Stimulated activated CD4-positive, alpha-beta T cell treated with anti-CD3 and anti-CD28 coated beads, Interleukin-2, amount 100 ng/mL, for 4 hours (primary cell): ENCODE measurements at regions not wholly inside any gene's neighbourhood (a gene's known extent, or its start where the extent isn't known, plus 50 kb on each side); places are given as distances from the start of the nearest gene placed in this dataset.
"Not testable (repeated sequence)": the region's sequence is repeated elsewhere in the genome, so short reads cannot be mapped to it uniquely, and the experiment has no call there.

Experiments used
- DNase-seq: peaks from one replicate; pipeline ENCODE4 v3.0.0-alpha.2; 2020; ENCODE audit warnings: low read depth

DNA sequence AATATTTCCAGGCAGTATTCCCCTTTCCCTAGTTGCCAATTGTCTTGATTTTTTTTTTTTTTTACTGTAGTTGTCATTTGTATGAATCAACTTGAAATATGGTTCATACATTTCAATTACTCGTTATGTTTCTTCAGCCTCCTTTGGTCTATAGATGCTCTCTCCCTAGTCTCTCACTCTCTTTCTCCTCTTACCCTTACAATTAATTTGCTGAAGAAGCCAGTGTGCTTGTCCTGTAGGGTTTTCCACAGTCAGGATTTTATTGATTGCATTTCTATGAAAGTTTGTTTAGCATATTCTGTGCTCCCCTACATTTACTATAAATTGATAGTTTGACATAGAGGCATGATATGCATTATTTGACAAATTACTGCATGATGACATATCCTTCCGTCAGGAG, 112.0 kb upstream of the PRKCQ start:
- no peak for DNase-seq

DNA sequence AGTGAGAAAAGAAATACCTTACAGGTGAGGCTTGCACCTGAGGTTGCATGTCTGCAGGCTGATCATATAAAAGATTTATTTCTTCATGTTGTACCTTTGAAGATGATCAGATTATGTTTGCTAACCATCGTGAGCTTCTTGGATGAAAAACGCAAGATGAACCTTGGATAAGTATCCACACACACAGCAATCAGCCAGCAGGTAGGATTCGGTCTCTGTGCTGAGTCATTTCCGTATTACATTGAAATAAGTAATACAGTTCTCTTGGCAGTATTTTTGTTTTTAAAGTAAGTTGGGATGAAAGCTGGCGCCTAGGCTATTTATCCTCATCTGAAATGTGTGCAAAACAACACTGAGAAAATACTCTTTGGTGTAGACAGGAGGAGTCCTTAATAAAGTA, 109.0 kb upstream of the PRKCQ start:
- no peak for DNase-seq

DNA sequence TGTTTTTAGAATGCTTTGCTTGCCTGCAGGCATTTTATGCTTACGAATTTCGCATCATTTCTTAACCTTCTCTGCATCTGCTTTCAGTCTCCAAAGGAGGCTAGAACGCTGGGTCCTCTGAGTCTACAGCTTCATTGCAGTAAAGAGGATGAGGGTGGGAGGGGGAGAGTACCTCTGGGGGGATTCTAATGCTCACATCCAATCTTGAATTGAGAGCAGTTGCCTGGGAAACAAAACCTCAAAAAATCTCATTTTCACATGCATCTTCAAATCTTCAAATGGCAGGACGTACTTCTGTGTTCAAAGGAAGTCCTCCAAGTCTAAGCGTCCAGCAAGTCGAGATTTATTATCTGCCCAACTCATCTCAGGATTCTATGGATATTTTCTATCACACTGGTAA, 100.7 kb upstream of the PRKCQ start:
- DNase-seq = no peak

DNA sequence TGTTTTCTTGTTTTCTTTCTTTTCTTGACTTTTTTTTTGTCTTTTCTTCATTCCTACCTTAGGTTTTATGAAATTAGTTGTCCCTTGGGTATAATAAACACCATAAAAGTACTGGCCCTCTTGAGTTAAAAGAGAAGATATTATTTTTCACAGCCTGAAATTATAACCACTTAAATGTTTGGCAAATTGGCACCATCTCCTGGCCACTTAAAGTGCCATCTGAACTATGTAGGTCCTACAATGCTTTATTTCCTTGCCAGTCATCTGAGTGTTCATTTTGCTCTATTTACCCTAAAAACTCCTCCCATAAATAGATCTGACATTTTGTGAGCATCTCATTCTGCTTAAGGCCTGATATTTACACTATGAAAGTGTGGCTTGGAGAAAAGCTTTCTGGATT, 98.9 kb upstream of the PRKCQ start:
- DNase-seq = no peak

DNA sequence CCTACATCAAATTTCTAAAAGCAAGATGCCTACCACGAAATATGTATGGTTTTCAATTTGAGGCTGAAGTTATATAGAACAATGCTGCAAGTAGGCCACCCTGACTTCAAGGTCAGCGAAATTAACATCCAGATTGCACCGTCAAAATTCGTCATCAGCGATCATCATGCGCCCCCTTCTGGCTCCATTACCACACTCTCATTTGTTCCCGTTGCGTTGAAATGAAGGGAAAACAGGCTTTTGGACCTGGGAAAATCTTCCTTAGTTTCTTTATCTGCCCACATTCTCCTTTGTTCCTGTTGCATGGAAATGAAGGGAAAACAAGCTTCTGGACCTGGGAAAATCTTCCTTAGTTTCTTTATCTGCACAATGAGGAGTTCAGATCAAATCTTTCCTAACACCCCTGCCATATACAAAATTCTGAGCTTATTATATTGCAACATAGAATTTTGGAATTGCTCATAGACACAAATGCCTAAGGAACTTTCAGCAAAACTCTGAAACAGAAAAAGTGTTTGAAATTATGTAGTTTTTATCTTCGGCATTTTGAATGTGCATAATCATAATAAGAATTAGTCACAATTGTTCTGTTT, 98.2 kb upstream of the PRKCQ start:
- DNase-seq = peak; percentile 43

DNA sequence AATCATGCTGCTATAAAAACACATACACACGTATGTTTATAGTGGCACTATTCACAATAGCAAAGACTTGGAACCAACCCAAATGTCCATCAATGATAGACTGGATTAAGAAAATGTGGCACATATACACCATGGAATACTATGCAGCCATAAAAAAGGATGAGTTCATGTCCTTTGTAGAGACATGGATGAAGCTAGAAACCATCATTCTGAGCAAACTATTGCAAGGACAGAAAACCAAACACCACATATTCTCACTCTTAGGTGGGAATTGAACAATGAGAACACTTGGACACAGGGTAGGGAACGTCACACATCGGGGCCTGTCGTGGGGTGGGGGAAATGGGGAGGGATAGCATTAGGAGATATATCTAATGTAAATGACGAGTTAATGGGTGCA, 97.1 kb upstream of the PRKCQ start:
- DNase-seq = not testable (repeated sequence)

DNA sequence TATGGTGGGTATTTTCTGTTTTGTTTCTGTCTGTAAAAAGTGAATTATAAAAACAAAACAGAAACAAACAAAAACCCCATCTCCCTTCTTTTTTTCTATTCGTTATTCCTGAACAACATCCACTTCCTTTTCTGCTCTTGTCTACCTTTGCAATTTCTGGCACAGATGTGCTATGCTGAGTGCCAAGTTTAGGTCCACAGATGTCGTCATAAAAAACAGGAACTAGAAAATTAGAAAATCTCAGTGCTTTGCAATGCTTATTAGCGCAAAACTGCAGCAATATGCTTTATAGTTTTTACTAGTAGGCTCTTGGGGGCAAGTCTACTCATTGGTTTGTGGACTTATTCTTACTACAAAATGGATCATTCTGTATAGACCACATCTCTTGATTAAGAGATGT, 94.2 kb upstream of the PRKCQ start:
- no peak for DNase-seq

DNA sequence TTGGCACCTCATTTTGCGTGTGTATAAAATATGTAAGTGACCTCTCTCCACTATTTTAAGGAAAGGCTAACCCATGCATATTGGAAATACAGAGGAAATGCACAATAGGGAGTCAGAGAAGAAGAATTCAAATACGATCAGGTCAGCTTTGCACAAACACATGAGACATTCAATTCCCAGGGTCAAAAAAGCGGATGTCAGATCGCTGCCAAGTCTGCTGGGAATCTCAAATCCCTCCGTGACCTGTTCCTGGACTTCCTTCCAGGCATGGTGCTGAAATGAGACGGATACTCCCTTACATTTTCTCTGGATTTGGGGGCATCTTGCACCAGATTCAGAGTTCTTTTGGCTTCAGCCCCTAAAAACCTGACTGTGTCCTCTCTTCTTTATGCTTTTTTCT, 91.9 kb upstream of the PRKCQ start:
- DNase-seq = no peak

DNA sequence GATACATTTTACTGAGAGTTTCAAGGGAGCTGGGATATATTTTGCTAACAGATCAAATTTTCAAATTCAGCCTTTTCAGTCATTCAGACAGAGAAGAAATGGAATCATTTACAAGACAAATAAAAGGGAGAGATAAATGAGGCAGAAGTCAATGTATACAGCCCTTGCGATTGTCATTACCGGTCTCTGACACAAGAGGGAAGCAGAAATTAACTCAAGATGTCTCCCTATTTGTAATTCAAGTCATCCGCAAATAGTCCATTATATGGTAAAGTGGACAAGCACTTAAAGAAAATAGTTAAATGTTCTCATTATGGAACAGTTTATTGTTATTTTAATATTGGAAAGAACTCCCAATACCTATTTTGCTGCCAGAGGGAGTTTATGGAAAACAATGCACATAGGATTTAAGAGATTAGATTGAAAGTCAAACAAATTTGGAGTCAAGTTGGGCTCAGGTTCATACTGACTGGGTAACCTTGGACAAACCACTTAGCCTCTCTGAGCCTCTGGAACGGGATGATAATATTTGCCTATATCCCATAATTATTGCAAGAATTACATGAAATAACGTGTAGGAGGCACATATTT, 89.3 kb upstream of the PRKCQ start:
- DNase-seq = no peak

DNA sequence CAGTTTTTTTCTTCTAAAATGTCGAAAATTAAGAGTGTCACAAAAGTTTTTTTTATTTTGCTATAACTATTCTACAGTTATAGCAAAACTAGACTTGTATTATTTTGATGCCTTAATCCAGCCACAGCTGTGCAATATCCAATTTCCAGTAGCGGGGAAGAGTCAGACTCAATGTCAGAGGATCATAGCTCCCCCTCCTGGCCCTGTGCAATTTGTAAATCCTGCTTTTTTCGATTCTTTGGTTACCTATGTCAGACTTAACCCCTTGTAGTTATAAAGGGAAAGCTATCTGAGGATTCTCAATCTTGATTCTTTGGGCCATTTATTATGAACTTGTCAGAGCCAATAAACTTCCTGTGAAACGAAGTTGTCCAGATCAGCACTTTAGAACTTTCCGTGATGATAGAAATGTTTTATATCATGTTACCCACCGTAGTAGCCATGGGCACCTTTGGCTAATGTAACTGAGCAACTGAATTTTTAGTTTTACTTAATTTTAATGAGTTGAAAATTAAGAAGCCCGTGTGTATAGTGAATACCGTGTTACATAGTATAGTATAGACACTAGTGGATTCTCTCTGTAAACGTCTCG, 87.7 kb upstream of the PRKCQ start:
- DNase-seq = peak; percentile 18

DNA sequence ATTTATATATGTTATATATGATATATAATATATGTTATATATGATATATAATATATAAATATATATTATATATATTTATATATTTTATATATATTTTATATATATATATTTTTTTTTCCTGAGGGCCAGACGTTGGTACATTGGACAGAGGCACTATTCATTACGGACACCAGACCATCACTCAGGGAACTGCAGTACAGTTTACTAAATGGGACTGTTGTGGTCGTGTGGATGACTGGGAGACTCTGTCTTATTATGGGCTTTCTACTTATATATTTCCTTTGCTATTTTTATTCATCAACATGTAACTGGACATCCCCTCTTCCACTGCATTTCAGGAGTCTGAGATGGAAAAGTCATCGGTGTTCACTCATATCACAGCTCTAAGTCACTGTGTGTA, 87.1 kb upstream of the PRKCQ start:
- no peak for DNase-seq

DNA sequence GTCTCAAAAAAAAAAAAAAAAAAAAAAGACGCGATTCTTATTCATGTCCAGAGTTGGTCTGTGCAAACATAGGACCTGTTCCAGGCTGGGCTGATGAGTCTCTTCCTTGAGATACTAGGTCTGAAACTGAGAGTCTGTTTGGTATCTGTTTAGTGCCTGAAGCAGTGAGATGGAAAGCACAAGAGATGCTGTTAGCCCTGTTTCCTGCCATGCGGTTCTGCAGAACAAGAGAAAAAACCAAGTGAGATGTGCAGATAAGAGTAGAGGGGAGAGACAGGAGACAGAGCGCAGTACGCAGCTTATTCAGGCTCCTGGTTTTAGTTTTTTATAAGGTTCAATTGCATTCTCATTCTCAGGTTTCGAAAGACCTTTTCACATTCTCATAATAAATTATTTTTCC, 85.8 kb upstream of the PRKCQ start:
- peak; percentile 5 for DNase-seq

DNA sequence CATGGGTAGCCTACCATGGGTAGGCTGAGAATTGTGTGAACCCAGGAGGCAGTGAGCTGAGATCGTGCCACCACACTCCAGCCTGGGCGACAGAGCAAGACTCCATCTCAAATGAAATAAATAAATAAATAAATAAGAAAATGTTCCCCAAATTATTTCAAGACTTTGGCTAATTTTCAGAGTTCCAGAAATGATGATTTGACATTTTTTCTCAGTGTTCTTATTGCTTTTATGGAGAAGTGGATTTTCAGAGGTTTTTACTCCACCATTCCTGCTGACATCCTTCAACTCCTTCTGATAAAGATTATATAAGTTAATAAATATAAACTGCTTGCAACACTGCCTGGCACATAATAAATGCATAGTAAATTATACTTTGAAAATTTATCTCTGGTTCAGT, 80.4 kb upstream of the PRKCQ start:
- no peak for DNase-seq

DNA sequence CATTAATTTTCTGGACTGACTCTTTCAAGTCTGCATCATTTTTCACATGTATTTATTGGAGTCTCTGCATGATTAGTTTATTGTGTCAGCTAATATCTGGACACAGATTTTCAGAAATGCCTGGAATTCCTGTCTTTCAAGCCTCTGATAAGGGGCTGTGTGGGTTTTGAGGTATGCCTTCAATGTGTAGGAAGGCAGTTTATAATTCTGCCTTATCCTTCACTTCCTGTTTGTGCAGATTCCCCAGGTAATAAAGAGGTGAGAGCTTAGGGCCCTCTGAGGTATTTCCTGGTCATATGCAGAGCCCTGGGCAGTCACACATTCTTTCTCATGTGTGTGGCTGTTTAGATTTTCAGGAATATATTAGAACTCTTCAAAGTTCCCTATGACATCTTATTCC, 79.4 kb upstream of the PRKCQ start:
- no peak for DNase-seq

DNA sequence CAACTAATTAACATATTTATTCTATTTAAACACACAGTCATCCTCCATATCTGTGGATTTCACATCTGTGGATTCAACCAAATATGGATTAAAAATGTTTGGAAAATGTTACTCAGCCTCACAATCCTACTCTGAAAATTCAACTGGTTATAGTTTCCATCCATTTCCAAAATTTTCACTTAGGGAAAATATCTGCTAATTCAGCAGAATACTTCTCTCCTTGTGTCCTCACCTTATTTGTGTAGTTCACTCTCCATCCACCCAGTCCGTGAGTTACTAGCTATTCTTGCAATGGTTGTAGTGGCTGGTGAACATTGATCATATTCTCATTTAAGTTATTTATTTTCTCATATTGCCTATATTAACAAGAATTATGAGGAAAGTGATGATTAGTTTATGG, 77.6 kb upstream of the PRKCQ start:
- DNase-seq = no peak

DNA sequence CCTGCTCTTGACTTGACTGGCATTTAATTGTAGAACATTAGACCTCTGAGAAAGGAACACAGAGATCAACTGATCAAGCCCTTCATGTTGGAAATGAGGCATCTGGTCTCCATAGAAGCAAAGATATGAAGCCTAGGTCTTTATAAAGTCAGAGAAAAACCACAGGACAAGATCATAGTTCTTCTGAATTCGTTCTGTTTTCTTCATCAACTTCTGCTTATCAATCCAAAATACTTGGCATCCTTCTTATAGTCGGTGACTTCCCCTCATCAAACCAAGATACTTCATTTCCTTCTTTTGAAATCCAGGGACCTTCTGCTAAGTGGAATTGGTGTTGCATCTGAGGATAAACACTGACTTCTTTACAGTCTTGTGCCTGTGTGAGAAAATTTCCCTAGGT, 77.1 kb upstream of the PRKCQ start:
- DNase-seq = no peak

DNA sequence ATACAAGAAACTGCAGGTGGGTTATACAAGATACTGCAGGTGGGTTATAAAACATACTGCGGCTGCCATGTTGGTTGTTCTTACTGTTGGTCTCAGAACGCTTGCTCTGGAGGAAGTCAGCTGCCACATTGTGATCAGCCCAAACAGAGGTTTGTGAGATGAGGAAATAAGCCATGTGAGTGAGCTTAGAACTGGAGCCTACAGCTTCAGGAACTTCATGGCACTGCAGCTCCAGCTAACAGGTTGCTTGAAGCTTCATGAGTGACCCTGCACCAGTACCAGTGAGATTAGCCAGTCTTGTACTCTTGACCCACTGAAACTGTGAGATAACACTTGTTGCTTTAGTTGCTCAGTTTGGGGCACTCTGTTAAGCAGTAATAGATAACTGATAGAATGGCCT, 74.5 kb upstream of the PRKCQ start:
- no peak for DNase-seq

DNA sequence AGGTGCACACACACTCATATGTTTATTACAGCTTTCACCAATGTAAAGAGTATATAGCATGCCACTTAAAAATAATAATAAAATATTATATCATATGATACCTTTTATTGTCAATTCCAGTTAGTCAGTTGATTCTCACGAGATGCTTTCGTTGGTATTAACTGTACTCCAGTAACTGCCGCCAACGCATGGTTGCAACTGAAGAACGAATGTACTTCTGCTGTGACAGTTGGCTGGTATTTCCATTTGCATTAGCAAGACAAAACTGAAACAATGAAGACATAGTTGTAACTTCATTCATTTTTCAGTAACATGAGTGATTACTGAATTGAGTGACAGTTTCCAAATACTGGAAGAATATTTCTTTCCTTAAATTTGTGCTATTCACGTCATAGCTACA, 70.5 kb upstream of the PRKCQ start:
- no peak for DNase-seq

DNA sequence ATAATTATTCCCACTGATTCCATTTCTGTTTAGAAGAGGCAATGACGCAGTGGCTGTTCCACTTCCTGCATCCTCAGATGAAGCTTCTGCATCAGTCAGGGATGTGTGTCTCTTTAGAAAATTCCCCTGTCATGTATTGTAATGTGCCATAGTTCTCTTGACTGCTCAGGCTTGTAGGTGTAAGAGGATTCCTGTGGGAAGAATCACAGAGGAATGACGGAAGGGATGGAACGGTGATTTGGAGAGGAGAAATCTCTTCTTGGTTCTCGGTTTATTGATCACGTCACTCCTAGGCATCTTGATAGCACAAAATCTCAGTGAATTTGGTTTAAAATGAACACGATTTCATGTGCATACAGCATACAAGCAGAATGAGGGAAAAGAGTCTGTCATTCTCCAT, 69.8 kb upstream of the PRKCQ start:
- DNase-seq = no peak

DNA sequence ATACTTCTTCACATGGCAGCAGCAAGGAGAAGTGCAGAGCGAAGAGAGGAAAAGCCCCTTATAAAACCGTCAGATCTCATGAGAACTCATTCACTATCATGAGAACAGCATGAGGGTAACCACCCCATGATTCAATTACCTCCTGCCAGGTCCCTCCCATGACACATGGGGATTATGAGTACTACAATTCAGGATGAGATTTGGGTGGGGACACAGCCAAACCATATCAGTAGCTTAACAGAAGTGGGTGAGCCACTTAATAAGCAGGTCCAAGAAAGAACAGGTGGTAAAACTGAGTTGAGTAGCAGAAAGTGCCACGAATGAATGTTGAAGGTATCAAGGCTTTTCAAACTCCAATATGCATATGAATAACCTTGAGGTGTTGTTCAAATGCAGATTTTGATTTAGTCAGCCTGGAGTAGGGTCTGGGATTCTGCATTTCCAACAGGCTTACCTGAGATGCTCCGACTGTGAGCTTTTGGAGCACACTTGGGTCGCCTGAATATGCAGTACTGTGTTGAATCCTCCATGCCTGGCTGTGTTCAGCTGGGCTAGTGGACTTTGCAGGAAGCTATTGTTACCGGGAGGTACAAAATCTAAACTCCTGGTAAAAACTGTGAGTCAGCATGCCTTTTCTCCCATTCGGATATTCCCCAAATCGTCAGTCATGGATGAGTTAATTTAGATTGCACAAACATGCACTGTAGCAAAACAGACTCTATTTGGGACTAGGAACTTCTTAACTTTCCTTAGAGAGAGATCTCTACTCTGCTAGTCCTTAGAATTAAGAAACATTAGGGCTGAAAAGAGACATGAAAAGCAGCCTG, 69.0 kb upstream of the PRKCQ start:
- no peak for DNase-seq

DNA sequence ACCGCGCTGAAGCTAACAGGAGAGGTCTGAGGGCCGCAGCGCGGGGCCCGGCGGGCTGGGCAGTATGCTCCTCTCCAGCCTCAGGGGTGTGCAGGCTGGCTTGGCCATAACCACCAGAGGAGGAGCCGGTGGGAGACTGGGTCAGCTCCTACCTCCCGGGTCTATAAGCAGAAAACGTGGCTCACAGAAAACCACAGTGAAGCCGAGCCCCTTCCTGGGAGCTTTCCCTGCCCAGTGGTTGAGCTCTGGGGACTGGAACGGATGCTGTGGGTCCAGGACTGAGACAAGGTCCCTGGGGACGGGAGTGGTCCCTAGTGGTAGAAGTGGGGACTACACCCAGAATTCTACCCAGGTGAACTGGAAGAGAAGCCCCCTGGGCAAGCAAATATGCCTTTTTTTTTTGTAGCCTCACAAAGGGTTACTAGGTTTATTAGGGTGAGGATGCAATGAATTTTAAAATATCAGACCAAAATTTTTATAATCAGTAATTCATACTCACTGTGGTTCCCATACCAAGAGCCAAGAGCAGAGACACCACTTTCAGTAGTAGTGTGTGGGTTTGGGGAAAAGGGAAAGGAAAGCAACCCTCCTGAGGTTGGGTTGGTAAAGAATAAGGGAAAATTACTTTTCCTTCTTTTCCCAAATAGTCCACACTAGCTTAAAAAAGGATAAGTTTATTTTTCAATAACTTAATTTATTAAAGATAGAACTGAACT, 67.9 kb upstream of the PRKCQ start:
- DNase-seq = peak; percentile 54

DNA sequence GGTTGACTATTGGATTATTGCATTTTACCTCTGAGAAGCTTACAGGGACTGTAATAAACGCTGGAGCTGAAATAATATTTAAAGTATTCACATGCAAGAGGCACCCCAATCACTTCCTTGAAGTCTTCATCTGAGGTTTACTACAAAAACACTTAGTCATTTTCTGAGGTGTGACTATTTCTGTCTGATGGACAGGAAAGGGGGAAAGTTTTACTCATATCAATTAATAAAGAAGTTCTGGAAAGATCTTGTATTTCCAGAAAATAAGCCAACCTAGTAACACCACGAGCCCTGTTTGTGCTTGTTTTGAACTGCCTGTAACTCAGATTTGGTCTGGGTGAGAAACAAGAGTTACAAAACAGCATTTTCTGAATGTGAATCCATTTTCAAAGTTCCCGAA, 63.9 kb upstream of the PRKCQ start:
- DNase-seq = no peak

DNA sequence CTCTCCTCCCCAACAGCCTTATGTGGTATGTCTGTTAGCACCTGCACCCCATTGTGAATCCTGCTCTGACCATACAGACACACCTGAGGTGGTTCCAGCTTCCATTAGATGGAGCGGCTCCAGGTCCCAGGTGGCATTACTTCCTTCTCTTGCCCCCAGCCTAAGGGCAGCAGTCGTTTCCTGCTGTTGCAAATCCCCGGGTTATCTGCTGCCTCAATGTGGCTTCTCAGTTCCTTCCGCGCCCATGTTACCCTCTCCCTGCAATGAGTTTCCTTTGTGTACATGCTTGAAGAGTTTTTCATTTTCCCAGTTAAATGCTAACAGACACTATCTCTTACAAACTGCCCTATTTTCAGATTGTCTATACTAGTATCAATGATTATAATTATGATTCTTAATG, 62.8 kb upstream of the PRKCQ start:
- no peak for DNase-seq
